HFFc6 (cell line): ENCODE measurements at regions not wholly inside any gene's neighbourhood (a gene's known extent, or its start where the extent isn't known, plus 50 kb on each side); places are given as distances from the start of the nearest gene placed in this dataset.
"Not testable (repeated sequence)": the region's sequence is repeated elsewhere in the genome, so short reads cannot be mapped to it uniquely, and the experiment has no call there.

Experiments
- DNase-seq: peaks from one replicate; pipeline ENCODE4 v3.0.0-alpha.2; 2018
- H3K27ac Mint-ChIP-seq: 2 replicates; pipeline ENCODE4 v1.8.0; 2020; ENCODE audit warnings: mild to moderate bottlenecking, mixed read lengths
- H3K27me3 Mint-ChIP-seq: 2 replicates; pipeline ENCODE4 v1.8.0; 2021; ENCODE audit warnings: mild to moderate bottlenecking, moderate library complexity, mixed read lengths; ENCODE audit not compliant: insufficient read depth
- H3K36me3 Mint-ChIP-seq: 2 replicates; pipeline ENCODE4 v1.8.0; 2021; ENCODE audit warnings: low read depth, mixed read lengths
- H3K4me1 Mint-ChIP-seq: 2 replicates; pipeline ENCODE4 v1.8.0; 2020; ENCODE audit warnings: low read depth, mixed read lengths
- H3K4me3 Mint-ChIP-seq: 2 replicates; pipeline ENCODE4 v1.8.0; 2020; ENCODE audit warnings: mild to moderate bottlenecking, moderate library complexity, mixed read lengths
- H3K9me3 Mint-ChIP-seq: 2 replicates; pipeline ENCODE4 v1.8.0; 2020; ENCODE audit warnings: mild to moderate bottlenecking, mixed read lengths
- CTCF ChIP-seq: fragments of 200-600 bp; sonication (generic); IDR thresholded peaks from 2 replicates; pipeline ENCODE4 v1.5.0; 2021; ENCODE audit warnings: antibody characterized with exemption, mild to moderate bottlenecking

GRCh38 chr5:2093859-2094615, 211.3 kb upstream of the IRX4 start:
- Mint-ChIP-seq H3K4me1 (peaks cover 7% of the 10 kb centered on the region), H3K4me3 (no peak overlapping the region), H3K36me3 (no peaks in the 10 kb centered on the region), H3K27ac (peak overlapping the region; percentile 69), H3K9me3 (peaks cover 29% of the 10 kb centered on the region), H3K27me3 (no peaks in the 10 kb centered on the region)
- TF ChIP-seq CTCF = no peak
- peak; percentile 16 for DNase-seq

DNA sequence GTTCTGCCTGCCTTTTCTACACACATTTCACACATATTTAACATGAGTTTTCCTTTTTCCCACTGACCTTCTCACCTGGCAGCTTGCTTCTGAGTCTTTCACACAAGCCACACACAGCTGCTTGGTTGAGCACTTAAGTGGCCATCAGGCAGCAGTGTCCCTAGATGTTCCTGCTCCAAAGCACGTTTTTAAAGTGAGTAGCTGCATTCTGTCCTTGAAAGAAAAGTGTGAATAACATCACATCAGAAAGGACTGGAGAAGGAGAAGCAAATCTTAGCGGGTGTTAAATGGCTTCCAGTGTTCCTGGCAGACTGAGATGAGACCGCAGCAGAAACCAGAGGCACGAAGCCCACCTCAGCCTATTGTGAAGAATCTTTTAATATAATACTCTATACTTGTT, 209.2 kb upstream of the IRX4 start:
- Mint-ChIP-seq H3K27me3 (no peaks in the 10 kb centered on the region), H3K4me1 (peaks cover 7% of the 10 kb centered on the region), H3K9me3 (peaks cover 24% of the 10 kb centered on the region), H3K4me3 (no peak overlapping the region), H3K36me3 (no peaks in the 10 kb centered on the region), H3K27ac (no peak overlapping the region)
- DNase-seq = no peak
- TF ChIP-seq CTCF = no peak

DNA sequence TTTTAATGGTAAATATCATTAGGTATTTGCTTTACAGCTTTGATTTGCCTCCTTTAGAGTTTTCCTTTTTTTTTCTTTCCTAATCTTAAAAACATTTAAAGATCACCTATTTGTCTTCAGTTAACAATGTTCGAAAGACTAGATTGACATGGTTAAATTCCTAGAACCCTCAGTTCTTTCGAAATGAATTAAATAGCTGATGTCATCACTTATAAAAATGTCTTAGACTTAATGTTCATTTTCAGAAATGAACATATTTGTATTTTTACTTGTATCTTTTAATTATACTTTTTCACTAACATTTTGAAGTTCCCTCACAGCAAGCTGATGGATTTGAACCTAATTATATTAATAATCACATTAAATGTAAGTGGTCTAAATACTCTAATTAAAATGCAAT, 205.3 kb upstream of the IRX4 start:
- no peak for DNase-seq
- H3K9me3 Mint-ChIP-seq = peaks cover 22% of the 10 kb centered on the region
- peaks cover 4% of the 10 kb centered on the region; the same call in 1 of the 2 replicates for H3K27me3 Mint-ChIP-seq
- no peaks in the 10 kb centered on the region for H3K4me1 Mint-ChIP-seq
- H3K27ac Mint-ChIP-seq = no peak overlapping the region
- H3K4me3 Mint-ChIP-seq = no peak overlapping the region
- H3K36me3 Mint-ChIP-seq = no peaks in the 10 kb centered on the region
- TF ChIP-seq CTCF = no peak

GRCh38 chr5:2075365-2075764, 192.6 kb upstream of the IRX4 start:
- H3K9me3 Mint-ChIP-seq = peaks cover 33% of the 10 kb centered on the region
- no peaks in the 10 kb centered on the region; the same call in 1 of the 2 replicates for H3K27me3 Mint-ChIP-seq
- TF ChIP-seq CTCF = no peak
- no peak overlapping the region for H3K4me3 Mint-ChIP-seq
- H3K4me1 Mint-ChIP-seq = no peaks in the 10 kb centered on the region
- no peak for DNase-seq
- no peak overlapping the region for H3K27ac Mint-ChIP-seq
- no peaks in the 10 kb centered on the region for H3K36me3 Mint-ChIP-seq

- Mint-ChIP-seq H3K4me3 (no peak overlapping the region), H3K4me1 (no peaks in the 10 kb centered on the region), H3K27me3 (peaks cover 1% of the 10 kb centered on the region), H3K36me3 (no peaks in the 10 kb centered on the region), H3K27ac (no peak overlapping the region), H3K9me3 (peaks cover 35% of the 10 kb centered on the region)
- TF ChIP-seq CTCF = no peak
- DNase-seq = no peak
Measured at GRCh38 chr5:2071562-2071961, 188.8 kb upstream of the IRX4 start.

DNA sequence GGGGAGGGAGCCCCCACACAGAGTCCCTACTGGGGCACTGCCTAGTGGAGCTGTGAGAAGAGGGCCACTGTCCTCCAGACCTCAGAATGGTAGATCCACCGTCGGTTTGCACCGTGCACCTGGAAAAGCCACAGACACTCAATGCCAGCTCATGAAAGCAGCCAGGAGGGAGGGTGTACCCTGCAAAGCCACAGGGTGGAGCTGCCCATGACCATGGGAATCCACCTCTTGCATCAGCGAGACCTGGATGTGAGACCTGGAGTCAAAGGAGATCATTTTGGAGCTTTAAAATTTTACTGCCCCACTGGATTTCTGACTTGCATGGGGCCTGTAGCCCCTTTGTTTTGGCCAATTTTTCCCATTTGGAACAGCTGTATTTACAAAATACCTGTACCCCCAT, 188.1 kb upstream of the IRX4 start:
- DNase-seq, H3K4me3 Mint-ChIP-seq, H3K36me3 Mint-ChIP-seq, H3K27ac Mint-ChIP-seq, H3K4me1 Mint-ChIP-seq, H3K27me3 Mint-ChIP-seq: not testable (repeated sequence)
- H3K9me3 Mint-ChIP-seq = peaks cover 38% of the 10 kb centered on the region
